ENCODE measurements at regions not wholly inside any gene's neighbourhood (a gene's known extent, or its start where the extent isn't known, plus 50 kb on each side); places are given as distances from the start of the nearest gene placed in this dataset.

DNA sequence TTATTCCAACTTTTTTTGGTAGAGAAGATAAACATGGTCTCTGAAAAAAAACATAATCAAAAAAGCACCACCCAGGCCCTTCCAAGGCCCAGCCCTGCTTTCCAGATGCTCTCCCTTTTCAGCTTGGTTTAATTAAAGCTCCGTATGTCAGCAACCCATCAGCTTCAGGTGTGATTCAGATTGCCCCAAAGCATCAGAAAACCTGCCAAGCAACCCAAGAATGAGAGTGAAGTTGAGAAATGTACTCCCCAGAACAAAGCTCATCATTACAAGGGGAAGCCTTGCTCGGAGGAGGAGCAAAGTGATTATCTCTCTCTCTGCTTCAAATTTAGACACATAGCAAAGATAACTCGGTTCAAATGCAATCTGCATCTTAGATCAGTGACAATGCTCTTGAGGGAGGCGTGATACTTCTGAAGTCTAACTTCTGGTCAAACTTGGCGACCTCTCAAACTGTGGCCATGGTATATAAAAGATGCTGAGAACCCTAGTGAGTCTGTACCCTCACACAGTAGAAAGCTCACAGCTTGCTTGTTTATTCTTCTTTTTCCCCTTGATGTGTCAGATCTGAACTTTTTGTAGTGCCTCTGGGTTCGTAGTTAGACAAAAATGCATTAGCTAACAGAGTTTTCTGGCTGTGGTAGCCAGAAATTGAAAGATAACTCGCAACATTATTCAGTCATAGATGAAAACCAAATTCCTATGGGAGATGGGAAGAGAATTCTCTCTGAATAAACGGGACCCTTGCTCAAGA, 63.3 kb upstream of the ZC3H11B start:
- TF ChIP-seq, protein P1, sequence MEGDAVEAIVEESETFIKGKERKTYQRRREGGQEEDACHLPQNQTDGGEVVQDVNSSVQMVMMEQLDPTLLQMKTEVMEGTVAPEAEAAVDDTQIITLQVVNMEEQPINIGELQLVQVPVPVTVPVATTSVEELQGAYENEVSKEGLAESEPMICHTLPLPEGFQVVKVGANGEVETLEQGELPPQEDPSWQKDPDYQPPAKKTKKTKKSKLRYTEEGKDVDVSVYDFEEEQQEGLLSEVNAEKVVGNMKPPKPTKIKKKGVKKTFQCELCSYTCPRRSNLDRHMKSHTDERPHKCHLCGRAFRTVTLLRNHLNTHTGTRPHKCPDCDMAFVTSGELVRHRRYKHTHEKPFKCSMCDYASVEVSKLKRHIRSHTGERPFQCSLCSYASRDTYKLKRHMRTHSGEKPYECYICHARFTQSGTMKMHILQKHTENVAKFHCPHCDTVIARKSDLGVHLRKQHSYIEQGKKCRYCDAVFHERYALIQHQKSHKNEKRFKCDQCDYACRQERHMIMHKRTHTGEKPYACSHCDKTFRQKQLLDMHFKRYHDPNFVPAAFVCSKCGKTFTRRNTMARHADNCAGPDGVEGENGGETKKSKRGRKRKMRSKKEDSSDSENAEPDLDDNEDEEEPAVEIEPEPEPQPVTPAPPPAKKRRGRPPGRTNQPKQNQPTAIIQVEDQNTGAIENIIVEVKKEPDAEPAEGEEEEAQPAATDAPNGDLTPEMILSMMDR (IDR thresholded peaks at IDR 0.05) = no peak
- TF ChIP-seq POLR2AphosphoS5 (IDR thresholded peaks at IDR 0.05) (no peak), POLR2A (IDR thresholded peaks at IDR 0.05) (no peak)
